ENCODE measurements at regions not wholly inside any gene's neighbourhood (a gene's known extent, or its start where the extent isn't known, plus 50 kb on each side); places are given as distances from the start of the nearest gene placed in this dataset.

GRCh38 chr14:42173206-42173605 is 566.5 kb downstream of the LRFN5 start:
- Histone ChIP-seq H3K79me2 (ENCODE audit: control insufficient read depth, insufficient read depth, low read length) (no peaks in the 10 kb centered on the region), H2AFZ (ENCODE audit: insufficient read depth, low read depth, low read length, poor library complexity, severe bottlenecking) (no peak overlapping the region), H3K27me3 (replicated peaks in 1 of 4; ENCODE audit: control extremely low read depth in 1 of 4, control insufficient read depth in 3 of 4, insufficient read depth in 4 of 4, low read length in 3 of 4) (no peaks in the 10 kb centered on the region), H3K4me2 (replicated peaks; ENCODE audit: low read depth, low read length, poor library complexity, severe bottlenecking) (no peak overlapping the region), H3K9ac (ENCODE audit: low read length) (no peak overlapping the region), H4K20me1 (ENCODE audit: control insufficient read depth, insufficient read depth, low read length, poor library complexity, severe bottlenecking) (no peaks in the 10 kb centered on the region), H3K27ac (ENCODE audit: low read length in 2 of 2) (no peak overlapping the region), H3K9me3 (ENCODE audit: control extremely low read depth in 1 of 3, control insufficient read depth in 2 of 3, insufficient read depth in 1 of 3, low read length in 2 of 3) (peaks cover 0 to 2% (median 0%) of the 10 kb centered on the region in 3 donors), H3K36me3 (replicated peaks in 1 of 2; ENCODE audit: control extremely low read depth in 1 of 2, control insufficient read depth in 1 of 2, extremely low read depth in 1 of 2, insufficient read depth in 2 of 2, low read length in 1 of 2) (no peaks in the 10 kb centered on the region), H3K4me3 (ENCODE audit: control extremely low read depth in 1 of 5, extremely low read depth in 1 of 5, insufficient read depth in 1 of 5, low read depth in 2 of 5, low read length in 4 of 5) (no peak overlapping the region), H3K4me1 (ENCODE audit: control insufficient read depth in 2 of 2, insufficient read depth in 2 of 2, low read length in 2 of 2) (no peaks in the 10 kb centered on the region)
- WGBS (ENCODE audit: insufficient coverage) = no CpG with 5 or more reads among the region's 1 CpG
- ChIA-PET CTCF (no interaction called here), POLR2A (no interaction called here)
- no peak for TF ChIP-seq EZH2 (IDR thresholded peaks at IDR 0.05; ENCODE audit: borderline replicate concordance, insufficient read depth, low read depth, low read length, poor library complexity, severe bottlenecking)
- TF ChIP-seq, protein P1, sequence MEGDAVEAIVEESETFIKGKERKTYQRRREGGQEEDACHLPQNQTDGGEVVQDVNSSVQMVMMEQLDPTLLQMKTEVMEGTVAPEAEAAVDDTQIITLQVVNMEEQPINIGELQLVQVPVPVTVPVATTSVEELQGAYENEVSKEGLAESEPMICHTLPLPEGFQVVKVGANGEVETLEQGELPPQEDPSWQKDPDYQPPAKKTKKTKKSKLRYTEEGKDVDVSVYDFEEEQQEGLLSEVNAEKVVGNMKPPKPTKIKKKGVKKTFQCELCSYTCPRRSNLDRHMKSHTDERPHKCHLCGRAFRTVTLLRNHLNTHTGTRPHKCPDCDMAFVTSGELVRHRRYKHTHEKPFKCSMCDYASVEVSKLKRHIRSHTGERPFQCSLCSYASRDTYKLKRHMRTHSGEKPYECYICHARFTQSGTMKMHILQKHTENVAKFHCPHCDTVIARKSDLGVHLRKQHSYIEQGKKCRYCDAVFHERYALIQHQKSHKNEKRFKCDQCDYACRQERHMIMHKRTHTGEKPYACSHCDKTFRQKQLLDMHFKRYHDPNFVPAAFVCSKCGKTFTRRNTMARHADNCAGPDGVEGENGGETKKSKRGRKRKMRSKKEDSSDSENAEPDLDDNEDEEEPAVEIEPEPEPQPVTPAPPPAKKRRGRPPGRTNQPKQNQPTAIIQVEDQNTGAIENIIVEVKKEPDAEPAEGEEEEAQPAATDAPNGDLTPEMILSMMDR (IDR thresholded peaks at IDR 0.05) = no peak
- Mint-ChIP-seq H3K4me1 (no peaks in the 10 kb centered on the region), H3K27ac (no peak overlapping the region), H3K9me3 (ENCODE audit: insufficient read depth) (peaks cover 4% of the 10 kb centered on the region), H3K4me3 (no peak overlapping the region), H3K27me3 (no peaks in the 10 kb centered on the region)
- ATAC-seq (ENCODE audit: low read depth) (no peak), DNase-seq (no peak)
- intact Hi-C loops (cut with micrococcal nuclease) = no loop called here

DNA sequence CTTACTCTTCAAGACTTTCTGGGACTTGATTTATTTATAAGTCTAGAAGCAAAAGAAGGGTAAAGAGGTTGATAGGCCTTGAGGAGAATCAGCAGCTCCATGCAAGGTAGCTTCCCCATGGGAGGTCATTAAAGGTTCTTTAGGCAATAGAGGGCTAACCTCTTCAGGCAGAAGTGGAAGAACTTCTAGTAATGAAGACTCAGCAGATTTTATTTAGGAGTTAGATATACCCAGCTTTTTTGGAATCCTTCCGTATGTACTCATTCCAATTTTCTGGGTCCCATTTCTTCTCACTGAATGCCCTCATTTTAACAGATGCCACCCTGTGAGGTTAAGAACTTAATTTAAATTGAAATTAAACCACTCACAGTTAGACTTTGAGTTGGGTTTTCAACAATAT is 565.6 kb downstream of the LRFN5 start:
- H3K9me3 Mint-ChIP-seq (ENCODE audit: insufficient read depth) = peaks cover 8% of the 10 kb centered on the region
- H3K9ac ChIP-seq (ENCODE audit: low read length) = no peak overlapping the region
- no peak overlapping the region for H3K27ac Mint-ChIP-seq
- no peak overlapping the region for H2AFZ ChIP-seq (ENCODE audit: insufficient read depth, low read depth, low read length, poor library complexity, severe bottlenecking)
- intact Hi-C loops (cut with micrococcal nuclease) = no loop called here
- H3K36me3 ChIP-seq (replicated peaks in 1 of 2; ENCODE audit: control extremely low read depth in 1 of 2, control insufficient read depth in 1 of 2, extremely low read depth in 1 of 2, insufficient read depth in 2 of 2, low read length in 1 of 2) = no peaks in the 10 kb centered on the region
- no peak for DNase-seq
- no peak for TF ChIP-seq EZH2 (IDR thresholded peaks at IDR 0.05; ENCODE audit: borderline replicate concordance, insufficient read depth, low read depth, low read length, poor library complexity, severe bottlenecking)
- TF ChIP-seq, protein P1 (IDR thresholded peaks at IDR 0.05) = no peak
- no peaks in the 10 kb centered on the region for H4K20me1 ChIP-seq (ENCODE audit: control insufficient read depth, insufficient read depth, low read length, poor library complexity, severe bottlenecking)
- CTCF ChIA-PET = no interaction called here
- H3K79me2 ChIP-seq (ENCODE audit: control insufficient read depth, insufficient read depth, low read length) = no peaks in the 10 kb centered on the region
- no peaks in the 10 kb centered on the region for H3K4me1 Mint-ChIP-seq
- peaks cover 0 to 2% (median 0%) of the 10 kb centered on the region in 3 donors for H3K9me3 ChIP-seq (ENCODE audit: control extremely low read depth in 1 of 3, control insufficient read depth in 2 of 3, insufficient read depth in 1 of 3, low read length in 2 of 3)
- no peak overlapping the region for H3K27ac ChIP-seq (ENCODE audit: low read length in 2 of 2)
- no peak overlapping the region for H3K4me3 Mint-ChIP-seq
- H3K4me1 ChIP-seq (ENCODE audit: control insufficient read depth in 2 of 2, insufficient read depth in 2 of 2, low read length in 2 of 2) = no peaks in the 10 kb centered on the region
- H3K4me3 ChIP-seq (ENCODE audit: control extremely low read depth in 1 of 5, extremely low read depth in 1 of 5, insufficient read depth in 1 of 5, low read depth in 2 of 5, low read length in 4 of 5) = no peak overlapping the region
- no peak for ATAC-seq (ENCODE audit: low read depth)
- no peaks in the 10 kb centered on the region for H3K27me3 ChIP-seq (replicated peaks in 1 of 4; ENCODE audit: control extremely low read depth in 1 of 4, control insufficient read depth in 3 of 4, insufficient read depth in 4 of 4, low read length in 3 of 4)
- no peaks in the 10 kb centered on the region for H3K27me3 Mint-ChIP-seq
- no peak overlapping the region for H3K4me2 ChIP-seq (replicated peaks; ENCODE audit: low read depth, low read length, poor library complexity, severe bottlenecking)
- POLR2A ChIA-PET = no interaction called here
- no CpG with 5 or more reads among the region's 1 CpG for WGBS (ENCODE audit: insufficient coverage)

Measured in B cell (primary cell).